Endodermal cell (in vitro differentiated cells): ENCODE measurements at regions not wholly inside any gene's neighbourhood (a gene's known extent, or its start where the extent isn't known, plus 50 kb on each side); places are given as distances from the start of the nearest gene placed in this dataset.

Source experiments
- DNase-seq: peaks from one replicate; pipeline ENCODE4 v3.0.0-alpha.2; 2017
- H3K27ac ChIP-seq: 2 replicates; pipeline ENCODE4 v1.5.1; 2013; ENCODE audit warnings: mild to moderate bottlenecking, low read depth, low read length, moderate library complexity
- H3K27me3 ChIP-seq: 2 replicates; pipeline ENCODE4 v1.6.1; 2013; ENCODE audit warnings: mild to moderate bottlenecking, low read length, moderate library complexity; ENCODE audit not compliant: insufficient read depth, control insufficient read depth, poor library complexity, severe bottlenecking
- H3K36me3 ChIP-seq: 2 replicates; pipeline ENCODE4 v1.7.0; 2013; ENCODE audit warnings: mild to moderate bottlenecking, low read length, moderate library complexity; ENCODE audit not compliant: control insufficient read depth, insufficient read depth
- H3K4me1 ChIP-seq: one replicate; pipeline ENCODE4 v1.7.0; 2013; ENCODE audit warnings: low read length; ENCODE audit not compliant: control insufficient read depth, insufficient read depth
- H3K4me3 ChIP-seq: 2 replicates; pipeline ENCODE4 v1.5.1; 2013; ENCODE audit warnings: mild to moderate bottlenecking, low read length, moderate library complexity
- H3K9ac ChIP-seq: 2 replicates; pipeline ENCODE4 v1.6.1; 2013; ENCODE audit warnings: mild to moderate bottlenecking, low read length, moderate library complexity; ENCODE audit not compliant: poor library complexity, severe bottlenecking; ENCODE audit errors: extremely low read depth
- H3K9me3 ChIP-seq: 2 replicates; pipeline ENCODE4 v1.6.1; 2013; ENCODE audit warnings: mild to moderate bottlenecking, low read length, moderate library complexity; ENCODE audit not compliant: control insufficient read depth
- H3K27ac Mint-ChIP-seq: 2 replicates; pipeline ENCODE4 v1.8.0; 2020; ENCODE audit warnings: mixed read lengths
- H3K27me3 Mint-ChIP-seq: 2 replicates; pipeline ENCODE4 v1.8.0; 2021; ENCODE audit warnings: mild to moderate bottlenecking, mixed read lengths; ENCODE audit not compliant: insufficient read depth
- H3K36me3 Mint-ChIP-seq: 2 replicates; pipeline ENCODE4 v1.8.0; 2020; ENCODE audit warnings: low read depth, mixed read lengths
- H3K4me1 Mint-ChIP-seq: 2 replicates; pipeline ENCODE4 v1.8.0; 2020; ENCODE audit warnings: mixed read lengths
- H3K4me3 Mint-ChIP-seq: 2 replicates; pipeline ENCODE4 v1.8.0; 2020; ENCODE audit warnings: mild to moderate bottlenecking, moderate library complexity, mixed read lengths
- H3K9me3 Mint-ChIP-seq: 2 replicates; pipeline ENCODE4 v1.8.0; 2020; ENCODE audit warnings: mild to moderate bottlenecking, mixed read lengths
- CTCF ChIP-seq: fragments of 200-600 bp; sonication (generic); conservative IDR thresholded peaks from 2 replicates; pipeline ENCODE4 v1.5.0; 2021; ENCODE audit warnings: antibody characterized with exemption, mild to moderate bottlenecking
- WGBS, 2 experiments: methylation state at CpG; one replicate each; pipeline versions ENCODE4 v1.1.5 to v1.1.7; 2013; ENCODE audit warnings: missing lambda C conversion rate in 2 of 2, mixed read lengths in 1 of 2; ENCODE audit not compliant: insufficient coverage in 1 of 2, insufficient read length in 1 of 2; 5-methylcytosine and 5-hydroxymethylcytosine counted together

- Histone ChIP-seq H3K4me1 (peaks cover 12% of the 10 kb centered on the region), H3K9ac (no peak overlapping the region), H3K27ac (no peak overlapping the region), H3K36me3 (no peaks in the 10 kb centered on the region), H3K27me3 (no peaks in the 10 kb centered on the region), H3K4me3 (no peak overlapping the region), H3K9me3 (no peaks in the 10 kb centered on the region)
- Mint-ChIP-seq H3K4me1 (peaks cover 21% of the 10 kb centered on the region), H3K36me3 (no peaks in the 10 kb centered on the region), H3K27ac (no peak overlapping the region), H3K4me3 (no peak overlapping the region), H3K27me3 (no peaks in the 10 kb centered on the region), H3K9me3 (no peaks in the 10 kb centered on the region)
- 93 to 100% methylated on average over 1 to 6 of the region's 6 CpGs for WGBS, 2 experiments
- no peak for TF ChIP-seq CTCF
- DNase-seq, result no peak
Observed at GRCh38 chr12:131220331-131220685, 266.6 kb downstream of the ADGRD1 start.

- TF ChIP-seq CTCF, result no peak
- no peaks in the 10 kb centered on the region for H3K27me3 Mint-ChIP-seq
- Histone ChIP-seq H3K36me3 (no peaks in the 10 kb centered on the region), H3K9ac (no peak overlapping the region), H3K9me3 (no peaks in the 10 kb centered on the region), H3K27me3 (no peaks in the 10 kb centered on the region), H3K4me1 (peaks cover 12% of the 10 kb centered on the region), H3K27ac (peak overlapping the region; percentile 86), H3K4me3 (no peak overlapping the region)
- no peak overlapping the region for H3K4me3 Mint-ChIP-seq
- 88 to 94% methylated on average over 8 to 17 of the region's 17 CpGs for WGBS, 2 experiments
- no peak overlapping the region for H3K27ac Mint-ChIP-seq
- H3K36me3 Mint-ChIP-seq, result no peaks in the 10 kb centered on the region
- DNase-seq, result no peak
- H3K4me1 Mint-ChIP-seq, result peaks cover 21% of the 10 kb centered on the region
- H3K9me3 Mint-ChIP-seq, result no peaks in the 10 kb centered on the region
Observed at GRCh38 chr12:131221061-131221956, 267.6 kb downstream of the ADGRD1 start.

GRCh38 chr12:131221957-131222328, 268.2 kb downstream of the ADGRD1 start:
- H3K27ac Mint-ChIP-seq, result no peak overlapping the region
- 58 to 73% methylated on average over 4 to 5 of the region's 5 CpGs for WGBS, 2 experiments
- Histone ChIP-seq H3K27me3 (no peaks in the 10 kb centered on the region), H3K4me1 (peaks cover 12% of the 10 kb centered on the region), H3K36me3 (no peaks in the 10 kb centered on the region), H3K9me3 (peaks cover 2% of the 10 kb centered on the region), H3K4me3 (no peak overlapping the region), H3K9ac (no peak overlapping the region), H3K27ac (peak overlapping the region; percentile 86)
- peaks cover 2% of the 10 kb centered on the region for H3K9me3 Mint-ChIP-seq
- no peak for DNase-seq
- H3K36me3 Mint-ChIP-seq, result no peaks in the 10 kb centered on the region
- TF ChIP-seq CTCF, result no peak
- H3K27me3 Mint-ChIP-seq, result no peaks in the 10 kb centered on the region
- H3K4me1 Mint-ChIP-seq, result peaks cover 20% of the 10 kb centered on the region
- H3K4me3 Mint-ChIP-seq, result no peak overlapping the region
